Small intestine (tissue), 7 donors: ENCODE measurements at regions not wholly inside any gene's neighbourhood (a gene's known extent, or its start where the extent isn't known, plus 50 kb on each side); places are given as distances from the start of the nearest gene placed in this dataset.

Experiments
- DNase-seq, 2 donors: peaks; one replicate each; pipeline versions ENCODE4 v3.0.0 to v3.0.0-alpha.2; 2013
- FAIRE-seq: peaks from 2 replicates; lab custom pipeline; 2012; peaks lifted over from hg19 to GRCh38; lab: Jason Lieb, UNC
- H3K27ac ChIP-seq, 3 donors: one replicate each; pipeline ENCODE4 v1.5.1; 2013; ENCODE audit warnings: low read length in 2 of 3, mild to moderate bottlenecking in 2 of 3, control low read depth in 1 of 3, inconsistent platforms in 1 of 3, low read depth in 1 of 3, moderate library complexity in 1 of 3
- H3K27me3 ChIP-seq, 3 donors: one replicate each; pipeline ENCODE4 v1.6.1; 2013; ENCODE audit warnings: low read length in 3 of 3, inconsistent platforms in 1 of 3; ENCODE audit not compliant: control insufficient read depth in 3 of 3, insufficient read depth in 3 of 3
- H3K36me3 ChIP-seq, 3 donors: one replicate each; pipeline ENCODE4 v1.6.1; 2013; ENCODE audit warnings: low read length in 3 of 3, inconsistent platforms in 1 of 3, low read depth in 1 of 3, mild to moderate bottlenecking in 1 of 3, moderate library complexity in 1 of 3; ENCODE audit not compliant: control insufficient read depth in 3 of 3, insufficient read depth in 2 of 3
- H3K4me1 ChIP-seq, 3 donors: one replicate each; pipeline ENCODE4 v1.6.1; 2013; ENCODE audit warnings: low read length in 2 of 3, inconsistent platforms in 1 of 3, low read depth in 1 of 3, mild to moderate bottlenecking in 1 of 3, moderate library complexity in 1 of 3; ENCODE audit not compliant: control insufficient read depth in 3 of 3, insufficient read depth in 2 of 3
- H3K4me3 ChIP-seq, 3 donors: one replicate each; pipeline ENCODE4 v1.5.1; 2013; ENCODE audit warnings: low read length in 3 of 3, control low read depth in 1 of 3, inconsistent platforms in 1 of 3, low read depth in 1 of 3, mild to moderate bottlenecking in 1 of 3, moderate library complexity in 1 of 3
- H3K9me3 ChIP-seq, 2 donors: one replicate each; pipeline ENCODE4 v1.6.1; 2013; ENCODE audit warnings: low read depth in 1 of 2, low read length in 1 of 2; ENCODE audit not compliant: control insufficient read depth in 2 of 2, insufficient read depth in 1 of 2
- WGBS, 3 donors: extraction: QIAGEN DNeasy Blood & Tissue Kit; methylation state at CpG; one replicate each; pipeline ENCODE4 v1.1.7; 2013; 5-methylcytosine and 5-hydroxymethylcytosine counted together
- donor health status: healthy with polysubstance abuse.
- donor health status: control.
- donor health status: control.
- donor health status: Bipolar disorder and iron deficiency.
- donor health status: healthy.

- FAIRE-seq (no peak), DNase-seq (no peak)
- H3K36me3 ChIP-seq = no peaks in the 10 kb centered on the region
- 93 to 94% (median 94%) methylated on average over 5 of the region's 5 CpGs for WGBS, 3 donors
- H3K27ac ChIP-seq = no peak overlapping the region
- H3K27me3 ChIP-seq = no peaks in the 10 kb centered on the region
- no peaks in the 10 kb centered on the region for H3K9me3 ChIP-seq
- no peaks in the 10 kb centered on the region for H3K4me1 ChIP-seq
- no peak overlapping the region for H3K4me3 ChIP-seq
Measured at GRCh38 chr4:14478504-14478903, 523.8 kb upstream of the CPEB2 start.

DNA sequence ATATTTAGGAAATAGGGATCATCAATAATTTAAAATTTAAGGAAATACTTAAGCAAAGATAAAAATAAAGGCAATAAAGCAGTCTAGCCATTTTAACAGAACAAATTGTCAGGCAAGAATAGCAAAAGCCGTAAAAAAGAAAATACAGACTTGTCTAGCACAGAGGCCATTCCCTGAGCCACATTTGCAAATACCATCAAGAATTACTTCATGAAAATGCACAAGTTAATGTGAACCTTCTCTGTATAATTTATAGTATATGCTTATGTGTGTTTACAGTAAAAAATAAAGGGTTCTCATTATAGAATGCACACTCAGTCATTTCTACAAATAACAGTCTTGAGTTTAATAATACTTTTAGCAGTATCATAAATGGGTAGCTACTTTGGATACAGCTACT lies 505.9 kb upstream of the CPEB2 start:
- 84 to 97% (median 84%) methylated on average over 1 of the region's 1 CpG for WGBS, 3 donors
- Histone ChIP-seq H3K27me3 (no peaks in the 10 kb centered on the region), H3K36me3 (no peaks in the 10 kb centered on the region), H3K4me3 (no peak overlapping the region), H3K27ac (no peak overlapping the region), H3K4me1 (no peaks in the 10 kb centered on the region), H3K9me3 (no peaks in the 10 kb centered on the region)
- FAIRE-seq (no peak), DNase-seq (no peak)

- H3K4me1 ChIP-seq = no peaks in the 10 kb centered on the region
- no peak overlapping the region for H3K27ac ChIP-seq
- no peak for FAIRE-seq
- H3K27me3 ChIP-seq = no peaks in the 10 kb centered on the region
- no peak for DNase-seq
- H3K36me3 ChIP-seq = no peaks in the 10 kb centered on the region
- no peak overlapping the region for H3K4me3 ChIP-seq
- H3K9me3 ChIP-seq = no peaks in the 10 kb centered on the region
Measured at GRCh38 chr4:14496969-14497368, 505.3 kb upstream of the CPEB2 start.

DNA sequence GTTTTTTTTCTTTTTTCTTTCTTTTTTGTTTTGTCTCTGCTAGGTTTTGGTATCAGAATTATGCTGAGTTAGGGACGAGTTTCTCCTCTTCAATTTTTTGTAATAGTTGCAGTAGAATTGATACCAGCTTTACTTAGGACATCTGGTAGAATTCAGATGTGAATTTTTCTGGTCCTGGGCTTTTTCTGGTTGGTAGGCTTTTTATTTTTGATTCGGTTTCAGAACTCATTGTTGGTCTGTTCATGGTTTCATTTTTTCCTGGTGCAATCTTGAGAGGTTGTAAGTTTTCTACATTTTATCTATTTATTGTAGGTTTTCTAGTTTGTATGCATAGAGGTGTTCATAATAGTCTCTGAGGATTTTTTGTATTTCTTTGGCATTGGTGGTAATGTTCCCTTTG lies 498.1 kb upstream of the CPEB2 start:
- 51 to 69% (median 65%) methylated on average over 2 of the region's 2 CpGs for WGBS, 3 donors
- Histone ChIP-seq H3K4me3 (no peak overlapping the region), H3K9me3 (no peaks in the 10 kb centered on the region), H3K36me3 (no peaks in the 10 kb centered on the region), H3K4me1 (no peaks in the 10 kb centered on the region), H3K27me3 (no peaks in the 10 kb centered on the region), H3K27ac (no peak overlapping the region)
- DNase-seq = no peak
- FAIRE-seq = no peak

DNA sequence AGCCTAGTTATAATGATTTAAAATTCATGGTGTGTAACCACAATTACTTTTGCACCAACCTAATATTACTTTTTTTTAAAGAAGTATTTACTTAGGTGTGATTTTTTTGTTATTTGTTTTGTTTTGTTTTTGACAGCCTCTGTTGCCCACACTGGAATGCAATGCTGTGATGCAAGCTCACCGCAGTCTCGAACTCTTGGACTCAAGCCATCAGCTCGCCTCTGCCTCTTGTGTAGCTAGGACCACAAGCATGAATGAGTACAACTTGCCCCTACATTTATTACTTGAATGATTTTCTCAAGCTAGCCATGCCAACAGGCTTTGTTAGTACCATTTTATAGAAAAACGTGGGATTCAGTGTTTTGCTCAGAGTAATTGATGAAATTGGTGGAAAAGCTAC lies 488.8 kb upstream of the CPEB2 start:
- 70 to 76% (median 74%) methylated on average over 4 of the region's 4 CpGs for WGBS, 3 donors
- H3K9me3 ChIP-seq = no peaks in the 10 kb centered on the region
- no peaks in the 10 kb centered on the region for H3K36me3 ChIP-seq
- DNase-seq (no peak), FAIRE-seq (no peak)
- H3K4me3 ChIP-seq = no peak overlapping the region
- no peaks in the 10 kb centered on the region for H3K27me3 ChIP-seq
- H3K4me1 ChIP-seq = no peaks in the 10 kb centered on the region
- no peak overlapping the region for H3K27ac ChIP-seq

- FAIRE-seq (no peak), DNase-seq (no peak)
- WGBS, 3 donors = 83 to 88% (median 86%) methylated on average over 2 of the region's 2 CpGs
- H3K9me3 ChIP-seq = no peaks in the 10 kb centered on the region
- H3K27me3 ChIP-seq = no peaks in the 10 kb centered on the region
- H3K4me1 ChIP-seq = no peaks in the 10 kb centered on the region
- H3K4me3 ChIP-seq = no peak overlapping the region
- H3K36me3 ChIP-seq = no peaks in the 10 kb centered on the region
- H3K27ac ChIP-seq = no peak overlapping the region
Measured at GRCh38 chr4:14515556-14515955, 486.7 kb upstream of the CPEB2 start.

GRCh38 chr4:14518136-14518535 lies 484.1 kb upstream of the CPEB2 start:
- Histone ChIP-seq H3K27ac (no peak overlapping the region), H3K4me1 (no peaks in the 10 kb centered on the region), H3K4me3 (no peak overlapping the region), H3K36me3 (no peaks in the 10 kb centered on the region), H3K27me3 (no peaks in the 10 kb centered on the region), H3K9me3 (peaks cover 0 to 3% of the 10 kb centered on the region in 2 donors)
- DNase-seq = no peak
- FAIRE-seq = no peak
- WGBS, 3 donors = 31 to 40% (median 38%) methylated on average over 2 of the region's 2 CpGs

DNA sequence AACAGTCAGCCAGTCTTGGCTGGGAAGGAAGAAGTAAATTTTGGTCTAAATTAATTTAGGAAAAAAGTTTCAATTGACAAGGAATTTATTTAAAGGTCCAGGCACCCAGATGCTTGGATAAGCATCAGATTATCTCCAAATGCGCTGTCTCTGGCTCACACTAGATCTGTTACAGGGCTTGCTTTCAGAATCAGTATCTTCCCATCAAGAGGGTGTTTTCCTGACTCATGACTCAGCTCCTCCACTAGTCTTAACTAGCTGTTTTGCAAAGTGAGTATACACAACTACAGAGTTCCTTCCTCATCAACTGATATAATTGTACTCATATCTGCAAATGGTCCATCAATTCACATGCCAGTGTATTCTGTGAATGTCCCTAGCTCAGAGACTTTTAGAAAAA lies 482.1 kb upstream of the CPEB2 start:
- FAIRE-seq = no peak
- Histone ChIP-seq H3K27me3 (no peaks in the 10 kb centered on the region), H3K4me3 (no peak overlapping the region), H3K27ac (no peak overlapping the region), H3K4me1 (no peaks in the 10 kb centered on the region), H3K9me3 (peaks cover 0 to 3% of the 10 kb centered on the region in 2 donors), H3K36me3 (no peaks in the 10 kb centered on the region)
- WGBS, 3 donors = 53 to 68% (median 59%) methylated on average over 1 of the region's 1 CpG
- no peak for DNase-seq

DNA sequence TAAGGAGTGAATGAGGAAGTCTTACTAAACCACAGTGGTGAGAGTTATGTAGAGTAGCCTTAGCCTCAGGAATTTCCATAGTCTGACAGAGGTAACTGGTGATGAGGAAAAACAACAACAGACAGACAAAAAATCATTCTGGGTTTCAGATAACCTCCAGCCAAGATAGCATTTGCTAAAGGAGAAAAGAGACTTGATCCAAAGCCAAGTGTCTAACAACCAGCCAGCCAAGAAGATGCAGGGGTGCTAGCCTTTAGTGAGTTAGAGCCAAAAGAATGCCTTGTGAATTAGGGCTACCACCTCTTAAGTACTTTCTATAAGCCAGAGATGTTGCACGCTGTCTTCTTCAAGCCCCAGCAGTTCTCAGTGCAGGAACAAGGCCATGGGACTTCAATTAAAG lies 478.0 kb upstream of the CPEB2 start:
- no peaks in the 10 kb centered on the region for H3K27me3 ChIP-seq
- peaks cover 0 to 3% of the 10 kb centered on the region in 2 donors for H3K9me3 ChIP-seq
- no peaks in the 10 kb centered on the region for H3K36me3 ChIP-seq
- no peaks in the 10 kb centered on the region for H3K4me1 ChIP-seq
- WGBS, 3 donors = 72 to 86% (median 83%) methylated on average over 1 of the region's 1 CpG
- H3K4me3 ChIP-seq = no peak overlapping the region
- FAIRE-seq (no peak), DNase-seq (no peak)
- H3K27ac ChIP-seq = no peak overlapping the region
